NB4 (cell line): ENCODE measurements at regions not wholly inside any gene's neighbourhood (a gene's known extent, or its start where the extent isn't known, plus 50 kb on each side); places are given as distances from the start of the nearest gene placed in this dataset.

Experiments used
- MYC ChIP-seq: IDR thresholded peaks from 2 replicates; pipeline ENCODE4 v1.6.1; 2011; ENCODE audit warnings: low read depth, low read length
- POLR2A ChIP-seq: IDR thresholded peaks from 2 replicates; pipeline ENCODE4 v1.6.1; 2011; ENCODE audit warnings: mild to moderate bottlenecking; ENCODE audit not compliant: insufficient read length; ENCODE audit errors: extremely low read depth
- TF ChIP-seq, protein P1 (sequence below): IDR thresholded peaks from one replicate; pipeline ENCODE4 v1.5.1; 2012; ENCODE audit warnings: low read depth, low read length
- TF ChIP-seq, protein P2 (sequence below): IDR thresholded peaks from 2 replicates; pipeline ENCODE4 v1.6.1; 2011; ENCODE audit warnings: low read depth, low read length

- TF ChIP-seq, protein P1, sequence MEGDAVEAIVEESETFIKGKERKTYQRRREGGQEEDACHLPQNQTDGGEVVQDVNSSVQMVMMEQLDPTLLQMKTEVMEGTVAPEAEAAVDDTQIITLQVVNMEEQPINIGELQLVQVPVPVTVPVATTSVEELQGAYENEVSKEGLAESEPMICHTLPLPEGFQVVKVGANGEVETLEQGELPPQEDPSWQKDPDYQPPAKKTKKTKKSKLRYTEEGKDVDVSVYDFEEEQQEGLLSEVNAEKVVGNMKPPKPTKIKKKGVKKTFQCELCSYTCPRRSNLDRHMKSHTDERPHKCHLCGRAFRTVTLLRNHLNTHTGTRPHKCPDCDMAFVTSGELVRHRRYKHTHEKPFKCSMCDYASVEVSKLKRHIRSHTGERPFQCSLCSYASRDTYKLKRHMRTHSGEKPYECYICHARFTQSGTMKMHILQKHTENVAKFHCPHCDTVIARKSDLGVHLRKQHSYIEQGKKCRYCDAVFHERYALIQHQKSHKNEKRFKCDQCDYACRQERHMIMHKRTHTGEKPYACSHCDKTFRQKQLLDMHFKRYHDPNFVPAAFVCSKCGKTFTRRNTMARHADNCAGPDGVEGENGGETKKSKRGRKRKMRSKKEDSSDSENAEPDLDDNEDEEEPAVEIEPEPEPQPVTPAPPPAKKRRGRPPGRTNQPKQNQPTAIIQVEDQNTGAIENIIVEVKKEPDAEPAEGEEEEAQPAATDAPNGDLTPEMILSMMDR: no peak
- no peak for TF ChIP-seq POLR2A
- TF ChIP-seq, protein P2, sequence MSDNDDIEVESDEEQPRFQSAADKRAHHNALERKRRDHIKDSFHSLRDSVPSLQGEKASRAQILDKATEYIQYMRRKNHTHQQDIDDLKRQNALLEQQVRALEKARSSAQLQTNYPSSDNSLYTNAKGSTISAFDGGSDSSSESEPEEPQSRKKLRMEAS: no peak
- TF ChIP-seq MYC: no peak
Observed at GRCh38 chr2:15790838-15791237, 149.5 kb upstream of the MYCN start.
